ENCODE measurements at regions not wholly inside any gene's neighbourhood (a gene's known extent, or its start where the extent isn't known, plus 50 kb on each side); places are given as distances from the start of the nearest gene placed in this dataset.
"Not testable (repeated sequence)": the region's sequence is repeated elsewhere in the genome, so short reads cannot be mapped to it uniquely, and the experiment has no call there.

- DNase-seq: no peak
Measured at GRCh38 chr12:124131659-124132058, 158.6 kb downstream of the ZNF664 start.

- no peak for DNase-seq
Measured at GRCh38 chr12:124132530-124132929, 159.5 kb downstream of the ZNF664 start.

- DNase-seq: no peak
Measured at GRCh38 chr12:124136796-124137195, 158.1 kb upstream of the RFLNA start.

GRCh38 chr12:124140944-124141486 is 153.9 kb upstream of the RFLNA start:
- DNase-seq: no peak

GRCh38 chr12:124141611-124142010 is 153.3 kb upstream of the RFLNA start:
- not testable (repeated sequence) for DNase-seq

GRCh38 chr12:124142395-124143035 is 152.4 kb upstream of the RFLNA start:
- DNase-seq: peak; percentile 50

GRCh38 chr12:124143726-124144125 is 151.2 kb upstream of the RFLNA start:
- DNase-seq: no peak

- DNase-seq: no peak
Measured at GRCh38 chr12:124144531-124145194, 150.2 kb upstream of the RFLNA start.

GRCh38 chr12:124147027-124147426 is 147.9 kb upstream of the RFLNA start:
- peak; percentile 42 for DNase-seq

- DNase-seq: peak; percentile 22
Measured at GRCh38 chr12:124147575-124147974, 147.3 kb upstream of the RFLNA start.

GRCh38 chr12:124148481-124149273 is 146.2 kb upstream of the RFLNA start:
- DNase-seq: no peak

GRCh38 chr12:124149287-124149686 is 145.6 kb upstream of the RFLNA start:
- no peak for DNase-seq

GRCh38 chr12:124150168-124150567 is 144.7 kb upstream of the RFLNA start:
- DNase-seq: peak; percentile 84

- DNase-seq: no peak
Measured at GRCh38 chr12:124151583-124151982, 143.3 kb upstream of the RFLNA start.

GRCh38 chr12:124152731-124153130 is 142.2 kb upstream of the RFLNA start:
- DNase-seq: no peak

GRCh38 chr12:124153392-124153791 is 141.5 kb upstream of the RFLNA start:
- DNase-seq: no peak

GRCh38 chr12:124157406-124157805 is 137.5 kb upstream of the RFLNA start:
- no peak for DNase-seq

- DNase-seq: no peak
Measured at GRCh38 chr12:124159655-124160054, 135.2 kb upstream of the RFLNA start.

- DNase-seq: no peak
Measured at GRCh38 chr12:124160097-124160756, 134.7 kb upstream of the RFLNA start.

- not testable (repeated sequence) for DNase-seq
Measured at GRCh38 chr12:124161402-124161801, 133.5 kb upstream of the RFLNA start.

GRCh38 chr12:124162151-124163110 is 132.5 kb upstream of the RFLNA start:
- DNase-seq: peak; percentile 24

GRCh38 chr12:124165695-124166094 is 129.2 kb upstream of the RFLNA start:
- no peak for DNase-seq

Data from NCI-H2171 treated with DMSO at 0.1 percent for 48 hours (cell line).